ENCODE measurements at regions not wholly inside any gene's neighbourhood (a gene's known extent, or its start where the extent isn't known, plus 50 kb on each side); places are given as distances from the start of the nearest gene placed in this dataset.

DNA sequence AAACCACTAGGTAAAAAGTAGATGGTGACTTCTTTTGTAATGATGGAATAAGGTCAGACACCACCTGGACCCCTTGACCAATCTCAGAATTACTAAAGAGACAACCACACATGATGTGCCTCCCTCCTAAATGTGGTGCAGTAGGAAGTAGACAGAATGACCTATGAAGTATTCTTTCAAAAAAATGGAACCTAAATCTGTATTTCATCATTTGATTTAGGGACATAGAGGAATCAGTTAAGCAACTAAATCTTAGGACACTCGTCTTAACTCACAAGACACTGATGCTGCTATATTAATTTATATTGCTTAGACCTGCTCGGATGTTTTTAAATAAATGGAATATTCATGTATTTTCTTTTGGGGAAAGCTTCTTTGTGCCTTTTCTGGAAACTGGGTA, 80.9 kb upstream of the IRF2BP2 start:
- DNase-seq, result no peak

DNA sequence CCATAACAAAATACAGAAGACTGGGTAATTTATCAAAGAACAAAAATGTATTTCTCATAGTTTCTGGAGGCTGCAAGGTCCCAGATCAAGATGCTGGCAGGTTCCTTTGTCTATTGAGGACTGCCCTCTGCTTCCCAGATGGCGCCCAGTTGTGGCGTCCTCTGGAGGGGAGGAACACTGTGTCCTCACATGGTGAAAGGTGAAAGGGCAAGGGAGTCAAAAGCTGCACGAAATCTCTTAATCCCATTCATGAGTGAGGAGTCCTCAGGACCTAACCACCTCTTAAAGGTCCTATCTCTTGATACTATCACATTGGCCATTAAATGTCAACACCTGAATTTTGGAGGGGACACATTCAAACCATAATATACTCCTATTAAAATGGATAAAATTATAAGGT, 79.3 kb upstream of the IRF2BP2 start:
- no peak for DNase-seq

DNA sequence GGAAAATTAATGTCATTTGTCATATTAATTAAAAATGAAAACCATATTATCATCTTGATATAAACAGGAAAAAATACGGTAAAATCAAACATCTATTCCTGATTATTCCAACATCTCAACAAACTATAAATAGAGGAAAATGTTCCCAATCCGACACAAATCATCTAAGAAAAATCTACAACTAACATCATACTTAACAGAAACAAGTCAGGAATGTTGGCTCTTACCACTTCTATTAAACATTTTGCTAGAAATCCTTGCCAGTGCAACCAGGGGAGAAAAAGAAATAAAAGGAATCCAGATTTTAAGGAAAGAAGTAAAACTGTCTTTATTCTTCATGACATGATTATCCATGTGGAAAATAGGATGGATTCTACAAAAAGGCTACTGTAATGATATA, 77.0 kb upstream of the IRF2BP2 start:
- DNase-seq, result no peak

DNA sequence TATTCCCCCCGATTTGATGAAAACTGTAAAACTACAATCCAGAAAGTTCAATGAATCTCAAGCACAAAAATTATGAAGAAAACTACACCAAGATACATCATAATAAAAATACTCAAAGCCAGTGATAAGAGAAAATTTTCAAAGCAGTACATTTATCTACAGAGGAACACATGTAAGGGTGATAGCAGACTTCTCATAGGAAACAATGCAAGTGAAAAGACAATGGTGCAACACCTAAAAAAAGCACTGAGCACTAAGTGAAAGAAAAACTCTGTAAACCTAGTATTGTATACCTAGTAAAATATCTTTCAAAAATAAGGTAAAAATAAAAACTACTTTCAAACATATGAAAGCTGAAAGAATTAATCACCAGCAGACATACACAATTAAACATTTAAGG, 76.1 kb upstream of the IRF2BP2 start:
- no peak for DNase-seq

DNA sequence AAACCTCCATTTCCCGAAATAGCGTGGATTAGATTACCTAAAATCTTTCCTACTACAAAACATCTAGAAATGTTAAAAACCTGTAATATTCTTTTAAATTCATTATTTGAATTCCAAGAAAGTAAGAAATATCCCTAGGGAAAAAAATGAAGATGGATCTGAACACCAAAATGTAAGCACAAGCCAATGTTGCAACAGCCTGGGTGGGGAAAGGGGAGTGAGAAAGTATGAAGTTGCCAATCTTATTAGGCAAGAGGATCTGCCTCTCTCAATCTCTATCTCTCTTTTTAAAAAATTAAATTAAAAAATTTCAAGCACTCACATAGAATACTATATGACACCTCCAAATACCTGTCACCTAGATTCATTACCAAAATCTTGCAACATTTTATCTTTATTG, 74.9 kb upstream of the IRF2BP2 start:
- DNase-seq, result no peak

DNA sequence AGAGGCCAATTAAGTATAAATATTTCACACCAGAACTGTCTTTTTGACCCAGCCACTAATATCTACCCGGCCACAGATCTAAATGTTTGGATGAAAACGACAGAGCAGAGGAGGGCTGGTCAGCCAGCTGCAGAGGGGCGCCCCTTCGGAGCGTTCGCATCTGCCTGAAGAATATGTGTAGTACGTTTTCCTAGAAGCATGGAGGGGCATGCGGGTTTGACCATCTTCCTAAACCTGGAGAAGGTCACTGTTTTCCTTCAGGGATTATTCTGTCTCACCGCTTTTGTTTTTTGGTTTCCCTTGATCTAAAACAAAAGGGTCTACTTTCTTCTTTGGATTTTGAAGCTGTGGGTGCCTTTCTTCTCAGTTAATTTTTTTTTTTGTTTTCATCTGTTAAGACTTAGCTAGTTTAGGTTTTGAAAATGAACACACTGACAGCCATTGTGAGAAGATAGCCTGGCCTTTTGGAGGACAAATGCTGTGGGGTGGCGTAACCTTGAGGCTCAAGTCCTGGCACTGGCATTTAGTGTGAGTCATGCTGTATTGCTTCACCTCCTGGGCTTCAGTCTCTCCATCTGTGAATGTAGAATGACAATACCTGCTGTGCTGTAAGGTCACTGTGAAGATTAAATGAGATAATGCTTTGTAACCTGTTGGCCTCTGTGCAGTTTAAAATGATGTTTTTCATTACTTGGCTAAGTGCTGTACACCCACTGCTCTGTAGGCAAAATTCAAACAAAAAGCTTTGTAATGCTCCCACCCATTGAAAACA, 74.1 kb upstream of the IRF2BP2 start:
- peak in 3 of 56 donors; percentile 5 to 33 (median 8) for DNase-seq

DNA sequence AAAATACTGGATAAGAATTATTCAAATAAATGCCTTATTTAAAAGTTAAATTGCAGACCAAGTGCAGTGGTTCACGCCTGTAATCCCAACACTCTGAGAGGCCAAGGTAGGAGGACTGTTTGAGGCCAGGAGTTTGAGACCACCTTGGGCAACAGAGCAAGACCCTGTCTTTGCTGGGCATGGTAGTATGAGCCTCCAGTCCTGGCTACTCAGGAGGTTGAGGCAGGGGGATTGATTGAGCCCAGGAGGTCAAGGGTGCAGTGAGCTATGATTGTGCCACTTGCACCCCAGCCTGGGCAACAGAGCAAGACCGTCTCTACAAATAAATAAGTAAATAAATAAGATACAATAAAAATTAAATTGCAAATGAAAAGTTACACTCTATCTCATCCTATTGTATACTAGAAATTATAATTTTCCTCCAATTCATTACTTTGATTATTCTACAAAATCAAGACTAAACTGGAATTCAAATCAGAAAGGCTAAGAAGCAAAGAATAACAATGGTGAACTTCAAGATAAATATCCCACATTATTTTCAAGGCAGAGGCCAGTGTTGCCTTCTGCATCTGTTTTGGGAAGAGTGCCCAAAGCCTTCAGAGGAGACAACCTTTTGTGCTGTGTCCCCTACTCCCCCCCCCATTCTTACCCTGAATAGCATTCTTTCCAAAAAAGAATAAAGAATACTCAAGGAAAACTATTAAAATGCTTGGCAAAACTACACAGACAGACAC, 73.3 kb upstream of the IRF2BP2 start:
- DNase-seq, result no peak

DNA sequence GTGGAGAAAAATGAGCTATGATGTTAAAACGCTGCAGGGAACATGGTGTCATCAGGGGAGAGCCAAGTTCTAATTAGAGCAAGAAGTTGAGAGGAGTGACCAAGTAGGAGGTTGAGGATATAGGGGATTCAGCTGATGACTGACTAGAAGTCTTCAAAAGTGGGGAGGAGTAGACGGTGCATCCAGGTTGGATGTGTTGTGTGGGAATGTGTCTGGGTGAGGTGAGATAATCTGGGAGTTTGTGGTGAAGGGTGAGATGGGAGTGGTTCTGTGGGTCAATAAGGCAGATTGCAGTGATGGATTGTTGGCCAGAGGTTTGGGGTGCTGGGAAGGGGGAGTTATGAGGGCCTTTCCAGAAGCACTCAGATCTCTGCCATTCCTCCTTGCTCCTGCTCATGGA, 72.0 kb upstream of the IRF2BP2 start:
- DNase-seq, result no peak

DNA sequence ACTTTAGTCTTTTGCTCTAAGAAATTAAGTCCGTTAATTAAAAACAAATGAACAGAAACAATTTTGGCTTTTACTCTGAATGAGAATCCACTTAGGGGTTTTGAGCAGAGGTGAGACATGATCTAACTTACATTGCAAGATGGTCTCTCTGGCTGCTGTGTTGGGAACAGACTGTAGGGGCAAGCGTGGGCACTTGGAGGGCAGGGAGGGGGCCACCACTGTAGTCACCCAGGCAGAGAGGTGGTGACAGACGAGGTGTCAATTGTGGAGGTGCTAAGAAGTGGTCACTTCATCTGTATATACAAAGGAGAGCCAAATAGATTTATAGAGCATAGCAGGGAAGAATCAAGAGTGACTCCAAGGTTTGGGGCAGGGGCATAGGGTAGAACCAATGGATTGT, 71.1 kb upstream of the IRF2BP2 start:
- no peak for DNase-seq

DNA sequence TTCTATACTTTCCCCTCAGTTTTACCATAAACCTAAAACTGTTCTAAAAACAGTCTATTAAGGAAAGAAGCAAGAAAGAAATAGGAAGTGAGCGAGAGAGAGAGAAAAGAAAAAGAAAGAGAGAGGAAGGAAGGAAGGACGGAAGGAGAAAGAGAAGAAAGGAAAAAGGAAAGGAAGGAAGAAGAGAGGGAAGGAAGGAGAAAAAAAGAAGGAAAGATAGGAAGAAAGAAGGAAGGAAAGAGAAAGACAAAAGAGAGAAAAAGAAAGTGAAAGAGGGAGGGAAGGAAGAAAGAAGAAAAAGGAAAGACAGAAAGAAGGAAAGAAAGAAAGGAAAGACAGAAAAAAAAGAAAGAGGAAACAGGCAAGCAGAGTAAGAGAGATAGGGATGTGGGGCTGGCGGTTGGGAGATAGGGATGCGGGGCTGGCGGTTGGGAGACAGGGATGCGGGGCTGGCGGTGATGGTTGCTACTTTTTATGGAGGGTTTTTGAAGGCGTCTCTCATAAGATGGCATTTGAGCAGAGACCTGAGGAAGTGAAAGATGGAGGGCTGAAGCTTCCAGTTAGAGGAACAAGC, 70.4 kb upstream of the IRF2BP2 start:
- DNase-seq, result no peak

DNA sequence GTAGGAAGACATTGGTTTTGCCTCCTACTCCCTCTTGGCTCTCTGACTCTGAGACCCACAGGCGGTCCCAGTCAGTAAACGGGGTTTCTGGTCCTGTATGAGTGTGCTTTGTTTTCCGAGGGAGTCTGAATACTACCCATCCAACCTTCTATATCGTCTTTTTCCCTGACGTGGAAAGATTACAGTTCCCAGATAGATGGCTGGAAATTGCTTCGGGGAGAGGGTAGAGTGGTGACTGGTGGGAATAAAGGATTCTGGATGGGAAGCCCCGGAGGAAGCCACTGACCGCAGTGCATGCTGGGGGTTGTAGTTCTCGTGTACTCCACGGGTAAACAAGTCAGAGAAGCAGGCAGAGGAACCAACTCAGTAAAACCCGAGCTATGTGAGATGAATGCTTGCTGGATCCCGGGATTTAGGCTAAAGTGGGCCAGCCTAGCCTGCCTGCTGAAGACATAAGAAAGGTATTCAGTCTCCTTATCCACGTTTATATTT, 66.2 kb upstream of the IRF2BP2 start:
- DNase-seq, result peak in 55 of 56 donors; percentile 21 to 94 (median 80)

DNA sequence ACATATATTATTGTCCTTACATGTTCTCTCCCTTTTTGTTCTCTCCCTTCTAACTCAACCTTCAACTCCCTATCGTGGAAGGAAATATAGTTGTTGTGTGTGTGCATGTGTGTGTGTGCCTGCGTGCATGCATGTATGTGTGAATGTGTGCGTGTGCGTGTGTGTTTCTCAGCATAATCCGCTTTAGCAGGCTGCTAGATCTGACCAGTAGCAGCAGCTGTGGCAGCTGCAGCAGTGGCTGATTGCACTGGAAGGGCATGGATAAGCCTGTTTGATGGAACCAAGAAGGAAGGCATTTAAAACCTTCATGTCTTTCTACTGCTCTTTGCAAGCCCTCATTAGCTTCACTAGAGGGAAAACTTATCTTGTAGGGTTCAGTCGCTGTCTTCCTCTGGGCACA, 65.6 kb upstream of the IRF2BP2 start:
- no peak for DNase-seq

DNA sequence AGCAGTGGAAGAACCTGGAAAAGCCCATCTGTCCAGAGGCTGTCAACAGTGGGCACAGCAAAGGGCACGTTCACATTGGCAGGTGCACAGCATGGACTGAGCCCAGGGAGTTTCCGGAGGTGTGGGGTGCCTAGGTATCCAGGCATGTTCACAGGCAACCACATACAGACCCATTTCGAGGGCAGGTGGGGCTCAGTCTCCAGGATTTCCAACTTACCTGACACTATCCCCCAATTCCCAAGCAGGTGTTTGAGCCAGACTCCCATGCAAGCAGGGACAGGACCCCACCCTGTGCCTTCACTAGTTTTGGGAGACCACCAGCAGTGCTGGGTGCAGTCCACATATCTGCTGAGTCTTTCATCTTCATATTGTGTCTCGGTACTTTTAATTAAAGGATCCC, 65.0 kb upstream of the IRF2BP2 start:
- no peak for DNase-seq

DNA sequence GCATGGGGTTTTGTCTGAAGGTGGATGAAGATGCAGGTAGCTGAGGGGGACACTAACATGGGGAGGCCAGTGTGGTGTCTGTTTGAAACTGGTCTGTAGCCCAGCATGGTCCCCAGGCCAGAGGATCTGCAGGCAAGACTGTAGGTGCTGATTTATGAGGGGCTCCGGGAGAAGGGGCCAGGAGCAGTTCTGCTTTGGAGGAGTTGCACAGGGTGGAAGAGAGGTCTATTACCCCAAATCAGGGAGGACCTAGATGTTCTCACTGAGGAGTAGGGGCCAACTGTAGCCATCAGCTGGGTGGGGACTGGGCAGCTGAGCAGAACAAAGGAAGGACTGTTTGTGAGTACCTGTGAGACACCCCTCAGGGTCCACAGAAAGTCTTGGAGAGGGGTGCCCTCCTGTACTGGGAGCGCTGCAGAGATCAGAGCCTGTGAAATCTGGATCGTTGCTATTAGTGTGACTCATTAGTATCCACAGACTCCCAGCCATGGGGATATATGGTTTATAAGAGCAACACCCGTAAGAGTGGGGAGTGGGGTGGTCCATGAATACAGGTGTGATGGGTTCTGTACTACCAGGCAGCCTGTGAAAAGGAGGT, 64.3 kb upstream of the IRF2BP2 start:
- DNase-seq, result no peak

DNA sequence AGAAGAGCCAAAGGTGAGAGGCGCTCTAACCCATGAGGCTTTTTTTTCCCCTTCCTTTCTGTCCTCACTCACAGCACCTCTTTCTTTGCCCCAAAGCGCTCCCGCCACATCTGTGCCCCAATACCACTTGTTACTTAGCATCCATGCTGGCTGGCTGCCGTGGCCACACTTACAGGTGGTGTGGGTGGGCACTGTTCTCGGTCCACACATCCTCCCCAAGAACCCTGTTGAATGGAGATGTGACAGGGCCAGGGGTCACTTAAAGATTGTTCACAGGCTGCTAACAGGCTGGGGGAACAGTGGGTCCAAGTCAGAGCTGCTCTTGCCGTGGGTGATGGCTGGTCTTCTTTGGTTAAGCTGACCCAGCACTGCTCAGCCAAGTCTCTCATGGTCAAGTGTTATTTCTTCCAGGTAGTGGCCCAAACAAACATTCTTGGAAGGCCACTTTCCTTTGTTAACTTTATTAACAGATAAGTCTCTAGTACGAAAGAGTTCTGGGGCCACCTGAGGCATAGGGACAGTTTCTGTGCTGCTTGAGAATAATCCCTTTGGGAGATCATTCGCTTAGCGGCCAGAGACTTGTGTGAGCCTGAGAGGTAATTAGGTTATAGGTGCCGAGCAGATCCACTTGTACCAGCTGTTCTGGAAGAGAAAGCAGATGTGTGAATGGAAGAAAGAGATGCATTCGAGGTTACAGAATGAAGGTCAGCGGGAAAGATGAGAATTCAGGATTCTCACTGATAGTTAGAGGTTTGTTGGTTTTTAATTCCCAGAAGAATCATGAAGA, 62.6 kb upstream of the IRF2BP2 start:
- DNase-seq, result no peak

DNA sequence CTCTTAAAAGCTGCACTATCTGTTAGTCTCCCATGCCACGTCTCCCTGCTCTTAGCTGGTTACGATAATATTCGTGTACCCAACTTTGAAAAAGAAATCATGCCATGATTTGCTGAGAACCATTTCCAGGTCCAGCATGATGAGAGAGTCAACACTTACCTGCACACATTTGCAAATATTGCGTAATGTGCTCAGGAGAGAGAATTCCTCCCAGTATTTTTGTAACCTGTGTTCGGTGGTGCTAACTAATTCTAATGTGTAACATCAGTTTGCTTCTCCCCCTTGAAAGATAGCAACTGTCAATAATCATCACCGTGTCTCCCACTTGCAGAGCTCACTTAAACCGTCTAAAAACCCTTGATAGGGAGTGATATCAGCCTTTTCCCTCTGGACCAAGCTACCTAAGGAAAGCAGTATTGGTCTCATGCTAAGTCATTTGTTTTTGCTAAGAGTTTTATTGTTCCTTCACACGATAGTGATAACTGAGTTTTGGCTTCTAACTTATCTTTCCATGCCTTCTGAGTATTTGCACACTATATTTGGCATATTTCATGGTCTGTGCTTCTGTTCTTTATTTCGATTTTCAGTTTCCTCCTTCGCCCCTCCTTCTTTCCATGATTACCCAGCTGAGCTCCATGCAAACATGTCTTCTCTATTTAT, 61.1 kb upstream of the IRF2BP2 start:
- no peak for DNase-seq

DNA sequence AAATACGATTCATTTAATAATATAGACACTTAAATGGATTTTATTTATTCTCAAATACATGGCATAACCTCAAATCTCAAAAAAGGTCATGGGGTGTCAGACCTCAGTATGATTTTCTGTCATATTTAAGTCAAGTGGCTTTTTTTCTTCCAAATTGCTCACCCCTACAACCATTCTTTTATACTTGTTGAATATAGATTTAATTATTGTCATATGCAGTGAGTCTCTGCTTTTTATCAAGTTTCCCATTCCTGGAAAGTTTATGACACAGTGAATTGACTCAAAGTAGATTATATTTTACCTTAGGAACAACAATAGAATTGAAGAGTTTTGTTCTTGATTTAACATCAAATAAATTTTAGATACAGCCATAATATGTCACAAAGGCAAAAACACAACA, 59.5 kb upstream of the IRF2BP2 start:
- DNase-seq, result no peak

DNA sequence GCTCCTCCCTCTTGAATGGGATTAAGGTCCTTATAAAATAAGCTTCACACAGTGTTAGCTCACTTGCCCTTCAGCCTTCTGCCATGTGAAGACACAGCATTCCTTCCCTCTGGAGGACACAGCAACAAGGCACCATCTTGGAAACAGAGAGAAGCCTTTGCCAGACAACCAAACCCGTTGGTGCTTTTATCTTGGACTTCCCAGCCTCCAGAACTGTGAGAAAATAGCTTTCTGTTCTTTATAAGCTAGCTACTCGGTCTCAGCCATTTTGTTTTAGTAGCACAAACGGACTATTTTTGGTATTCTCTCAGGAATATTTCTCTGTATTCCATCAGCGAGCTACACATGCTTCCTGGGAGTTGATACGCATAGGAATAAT, 58.6 kb upstream of the IRF2BP2 start:
- no peak for DNase-seq

DNA sequence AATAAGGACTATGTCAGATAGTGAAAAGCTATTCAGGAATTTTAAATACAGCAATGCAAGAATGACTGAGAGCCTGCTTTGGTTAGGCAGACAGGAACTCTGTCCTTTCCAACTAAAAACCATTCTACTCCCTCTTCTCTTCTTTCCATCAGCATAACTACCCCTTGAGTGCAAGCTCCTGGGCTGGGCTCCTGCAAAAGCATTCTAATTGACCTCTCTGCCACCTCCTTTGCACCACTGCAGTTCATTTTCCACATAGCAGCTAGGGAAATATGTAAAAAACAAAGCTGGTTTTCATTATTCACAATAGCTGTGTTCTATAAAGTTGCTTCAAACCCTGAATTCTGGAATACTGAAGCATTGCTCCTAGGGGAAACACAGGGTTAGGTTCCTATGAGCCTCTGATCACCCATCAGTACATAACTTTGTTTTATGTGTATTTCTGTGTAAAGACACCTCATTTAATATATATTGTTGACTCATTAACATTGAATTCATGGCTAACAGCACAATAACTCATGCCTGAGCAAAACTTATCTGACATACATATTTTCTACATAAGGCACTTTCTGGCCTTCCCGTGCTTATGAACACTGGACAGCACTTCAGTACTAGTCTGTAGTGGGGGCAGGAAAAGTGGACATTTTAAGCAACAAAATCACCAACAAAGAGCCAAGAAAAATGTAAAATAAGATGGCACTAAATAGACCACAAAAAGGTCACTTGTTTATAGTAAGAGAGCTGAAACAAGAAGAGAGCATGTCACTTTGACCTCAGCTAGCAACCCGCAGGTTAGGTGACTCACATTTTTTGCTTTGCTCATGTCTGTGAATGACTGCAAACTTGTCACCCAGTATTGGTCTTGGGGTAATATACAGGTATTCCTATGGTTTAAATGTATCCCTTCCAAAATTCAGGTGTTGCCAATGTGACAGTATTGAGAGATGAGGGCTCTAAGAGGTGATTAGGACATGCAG, 57.9 kb upstream of the IRF2BP2 start:
- DNase-seq, result no peak

DNA sequence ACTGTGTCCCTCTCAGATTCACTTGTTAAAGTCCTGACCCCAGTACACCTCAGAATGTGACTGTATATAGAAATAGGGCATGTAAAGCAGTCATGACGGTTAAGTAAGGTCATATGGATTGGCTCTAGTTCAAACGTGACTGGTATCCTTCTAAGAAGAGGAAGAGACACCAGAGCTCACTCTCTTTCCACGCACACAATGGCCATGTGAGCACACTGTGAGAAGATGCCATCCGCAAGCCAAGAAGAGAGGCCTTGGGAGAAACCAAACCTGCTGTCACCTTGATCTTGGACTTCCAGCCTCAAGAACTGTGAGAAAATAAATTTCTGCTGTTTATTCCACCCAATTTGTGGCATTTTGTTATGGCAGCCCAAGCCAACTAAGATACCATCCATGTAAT, 56.8 kb upstream of the IRF2BP2 start:
- DNase-seq, result no peak

Data from nucleus accumbens (tissue), 56 donors.